ENCODE measurements at regions not wholly inside any gene's neighbourhood (a gene's known extent, or its start where the extent isn't known, plus 50 kb on each side); places are given as distances from the start of the nearest gene placed in this dataset.

DNA sequence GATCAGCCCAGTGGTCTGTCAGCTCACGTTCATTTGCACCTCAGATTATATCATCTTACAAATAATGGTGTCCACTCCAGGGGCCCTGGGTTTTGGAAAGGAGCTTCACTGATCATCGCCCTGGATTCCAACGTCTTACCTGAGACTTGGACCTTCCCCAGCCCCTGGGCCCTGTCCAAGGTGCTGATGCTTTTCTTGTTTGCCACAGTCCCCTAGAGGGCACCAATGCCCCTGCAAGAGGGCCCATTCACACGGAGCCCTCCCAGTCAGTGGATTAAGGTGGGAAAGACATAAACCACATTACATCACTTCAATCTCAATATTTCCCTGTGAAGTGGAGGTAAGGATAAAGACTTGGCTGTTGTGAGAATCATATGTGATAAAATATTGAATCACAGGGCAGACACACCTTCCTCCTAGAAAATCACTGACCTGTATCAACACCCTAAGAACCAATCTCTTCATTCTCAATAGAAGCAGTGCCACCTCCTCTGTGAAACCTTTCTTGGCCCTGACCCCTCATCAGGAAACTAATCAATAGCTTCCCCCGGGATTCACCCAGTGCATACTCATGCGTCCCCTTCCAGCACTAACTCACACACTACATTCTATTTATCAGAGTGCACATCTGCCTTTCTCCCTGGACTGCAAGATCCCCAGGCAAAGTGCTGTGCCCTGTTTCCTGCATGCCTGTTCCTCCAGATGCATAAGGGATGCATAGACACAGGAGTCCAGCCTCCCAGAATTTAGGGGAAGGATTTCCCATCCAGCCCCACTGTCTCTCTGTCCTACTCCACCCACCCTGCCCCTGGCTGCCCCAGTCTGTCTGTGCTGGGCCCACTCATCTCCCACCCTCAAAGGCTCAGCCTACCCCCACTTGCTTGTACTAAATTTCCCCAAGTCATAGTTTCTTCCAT is 167.0 kb downstream of the BUD13 start (continued):
- TF ChIP-seq, protein P1, sequence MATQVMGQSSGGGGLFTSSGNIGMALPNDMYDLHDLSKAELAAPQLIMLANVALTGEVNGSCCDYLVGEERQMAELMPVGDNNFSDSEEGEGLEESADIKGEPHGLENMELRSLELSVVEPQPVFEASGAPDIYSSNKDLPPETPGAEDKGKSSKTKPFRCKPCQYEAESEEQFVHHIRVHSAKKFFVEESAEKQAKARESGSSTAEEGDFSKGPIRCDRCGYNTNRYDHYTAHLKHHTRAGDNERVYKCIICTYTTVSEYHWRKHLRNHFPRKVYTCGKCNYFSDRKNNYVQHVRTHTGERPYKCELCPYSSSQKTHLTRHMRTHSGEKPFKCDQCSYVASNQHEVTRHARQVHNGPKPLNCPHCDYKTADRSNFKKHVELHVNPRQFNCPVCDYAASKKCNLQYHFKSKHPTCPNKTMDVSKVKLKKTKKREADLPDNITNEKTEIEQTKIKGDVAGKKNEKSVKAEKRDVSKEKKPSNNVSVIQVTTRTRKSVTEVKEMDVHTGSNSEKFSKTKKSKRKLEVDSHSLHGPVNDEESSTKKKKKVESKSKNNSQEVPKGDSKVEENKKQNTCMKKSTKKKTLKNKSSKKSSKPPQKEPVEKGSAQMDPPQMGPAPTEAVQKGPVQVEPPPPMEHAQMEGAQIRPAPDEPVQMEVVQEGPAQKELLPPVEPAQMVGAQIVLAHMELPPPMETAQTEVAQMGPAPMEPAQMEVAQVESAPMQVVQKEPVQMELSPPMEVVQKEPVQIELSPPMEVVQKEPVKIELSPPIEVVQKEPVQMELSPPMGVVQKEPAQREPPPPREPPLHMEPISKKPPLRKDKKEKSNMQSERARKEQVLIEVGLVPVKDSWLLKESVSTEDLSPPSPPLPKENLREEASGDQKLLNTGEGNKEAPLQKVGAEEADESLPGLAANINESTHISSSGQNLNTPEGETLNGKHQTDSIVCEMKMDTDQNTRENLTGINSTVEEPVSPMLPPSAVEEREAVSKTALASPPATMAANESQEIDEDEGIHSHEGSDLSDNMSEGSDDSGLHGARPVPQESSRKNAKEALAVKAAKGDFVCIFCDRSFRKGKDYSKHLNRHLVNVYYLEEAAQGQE (IDR thresholded peaks at IDR 0.05) = peak; percentile 95

DNA sequence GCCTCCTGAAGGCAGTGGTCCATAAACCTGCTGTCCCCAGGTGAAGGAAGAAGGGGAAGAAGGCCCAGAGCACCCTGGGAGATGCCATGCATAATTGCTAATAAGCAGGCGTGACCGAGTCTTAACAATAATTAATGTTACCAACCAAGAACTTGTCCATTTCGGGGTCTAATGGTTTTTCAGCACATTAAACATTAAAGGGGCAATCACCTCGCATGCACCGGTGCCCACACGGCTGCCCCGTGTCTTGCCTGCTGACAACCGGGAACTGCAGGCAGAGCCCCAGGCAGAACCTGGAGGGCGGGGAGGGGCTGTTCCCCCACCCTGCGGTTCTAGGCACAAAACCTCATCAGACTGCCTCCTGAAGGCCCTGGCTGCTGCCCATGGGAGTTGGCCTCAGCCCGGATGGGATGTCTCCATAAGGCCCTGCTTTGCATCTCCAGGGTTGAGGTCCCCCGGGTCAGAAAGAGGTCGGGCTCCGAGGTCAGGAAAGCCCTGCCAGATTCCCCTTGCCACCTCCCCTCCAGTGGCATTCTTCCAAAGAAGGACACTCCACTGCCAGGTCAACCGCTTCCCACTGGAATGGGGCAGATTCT is 169.0 kb downstream of the BUD13 start:
- ChIA-PET CTCF (no interaction called here), POLR2A (no interaction called here)
- no peak for ATAC-seq
- H3K4me1 ChIP-seq = 0 out of 3 replicates have a peak, but pooled peaks cover 3% of the 10 kb centered on the region
- H3K27ac ChIP-seq = no peak overlapping the region
- FAIRE-seq = no peak
- 27% methylated on average over 12 of the region's 15 CpGs for WGBS (ENCODE audit: missing lambda C conversion rate)
- no peak overlapping the region for H3K4me3 ChIP-seq
- H3K4me2 ChIP-seq = no peak overlapping the region
- no peak for DNase-seq (ENCODE audit: low read depth in 1 of 2, low spot score in 1 of 2)
- TF ChIP-seq POLR2A (IDR thresholded peaks at IDR 0.05; ENCODE audit: low read length) = no peak
- no peak for TF ChIP-seq JUNB (IDR thresholded peaks at IDR 0.05)
- TF ChIP-seq RNF2 (IDR thresholded peaks at IDR 0.05; ENCODE audit: borderline replicate concordance, low read depth) = no peak
- no peak for TF ChIP-seq PHF8 (IDR thresholded peaks at IDR 0.05; ENCODE audit: borderline replicate concordance, low read depth)
- TF ChIP-seq, protein P2, sequence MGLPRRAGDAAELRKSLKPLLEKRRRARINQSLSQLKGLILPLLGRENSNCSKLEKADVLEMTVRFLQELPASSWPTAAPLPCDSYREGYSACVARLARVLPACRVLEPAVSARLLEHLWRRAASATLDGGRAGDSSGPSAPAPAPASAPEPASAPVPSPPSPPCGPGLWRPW (IDR thresholded peaks at IDR 0.05) = no peak
- TF ChIP-seq, protein P1 (IDR thresholded peaks at IDR 0.05) = no peak
- no peak for TF ChIP-seq NPAS2 (CRISPR knock-in tag; IDR thresholded peaks at IDR 0.05; ENCODE audit: borderline replicate concordance)
- no peak for TF ChIP-seq EP300 (IDR thresholded peaks at IDR 0.05)
- no peaks in the 10 kb centered on the region for H3K9me3 ChIP-seq

DNA sequence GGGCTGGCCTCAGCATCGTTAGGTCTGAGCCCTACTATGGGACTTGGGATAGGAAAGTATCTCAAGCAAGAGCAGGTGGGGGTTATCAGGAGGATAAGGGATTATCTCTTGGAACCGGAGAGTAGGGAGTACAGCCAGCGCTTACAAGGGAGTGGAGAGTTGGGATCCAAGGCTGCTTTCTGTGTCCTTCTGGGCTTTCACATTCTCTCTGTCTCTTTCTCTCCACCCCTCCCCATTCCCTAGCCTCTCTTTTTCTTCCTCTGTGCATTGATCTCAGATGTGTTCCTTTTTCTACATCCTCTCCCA is 170.2 kb downstream of the BUD13 start:
- DNase-seq (ENCODE audit: low read depth in 1 of 2, low spot score in 1 of 2) (no peak), ATAC-seq (no peak), FAIRE-seq (no peak)
- Histone ChIP-seq H3K27ac (no peak overlapping the region), H3K4me3 (no peak overlapping the region), H3K4me1 (0 out of 3 replicates have a peak, but pooled peaks cover 3% of the 10 kb centered on the region), H3K4me2 (no peak overlapping the region), H3K9me3 (no peaks in the 10 kb centered on the region)
- ChIA-PET CTCF (no interaction called here), POLR2A (no interaction called here)
- WGBS (ENCODE audit: missing lambda C conversion rate) = 73% methylated on average over 3 of the region's 3 CpGs
- TF ChIP-seq, protein P1 (IDR thresholded peaks at IDR 0.05) = no peak
- TF ChIP-seq NR3C1 (IDR thresholded peaks at IDR 0.05) (no peak), FOSB (CRISPR knock-in tag; IDR thresholded peaks at IDR 0.05) (no peak), KDM5A (IDR thresholded peaks at IDR 0.05) (no peak), EHF (CRISPR knock-in tag; IDR thresholded peaks at IDR 0.05) (no peak), SREBF2 (IDR thresholded peaks at IDR 0.05) (no peak), JUNB (IDR thresholded peaks at IDR 0.05) (no peak), FOSL2 (IDR thresholded peaks at IDR 0.05) (no peak), FOSL2 (CRISPR knock-in tag; IDR thresholded peaks at IDR 0.05) (no peak), FOXS1 (CRISPR knock-in tag; IDR thresholded peaks at IDR 0.05) (no peak), JUN (IDR thresholded peaks at IDR 0.05) (no peak), CEBPB (IDR thresholded peaks at IDR 0.05) (no peak), NFE2L2 (conservative IDR thresholded peaks at IDR 0.05; ENCODE audit: low read length) (no peak)
- TF ChIP-seq, protein P3, sequence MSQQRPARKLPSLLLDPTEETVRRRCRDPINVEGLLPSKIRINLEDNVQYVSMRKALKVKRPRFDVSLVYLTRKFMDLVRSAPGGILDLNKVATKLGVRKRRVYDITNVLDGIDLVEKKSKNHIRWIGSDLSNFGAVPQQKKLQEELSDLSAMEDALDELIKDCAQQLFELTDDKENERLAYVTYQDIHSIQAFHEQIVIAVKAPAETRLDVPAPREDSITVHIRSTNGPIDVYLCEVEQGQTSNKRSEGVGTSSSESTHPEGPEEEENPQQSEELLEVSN (IDR thresholded peaks at IDR 0.05; ENCODE audit: borderline replicate concordance, low read depth) = no peak
- TF ChIP-seq, protein P4, sequence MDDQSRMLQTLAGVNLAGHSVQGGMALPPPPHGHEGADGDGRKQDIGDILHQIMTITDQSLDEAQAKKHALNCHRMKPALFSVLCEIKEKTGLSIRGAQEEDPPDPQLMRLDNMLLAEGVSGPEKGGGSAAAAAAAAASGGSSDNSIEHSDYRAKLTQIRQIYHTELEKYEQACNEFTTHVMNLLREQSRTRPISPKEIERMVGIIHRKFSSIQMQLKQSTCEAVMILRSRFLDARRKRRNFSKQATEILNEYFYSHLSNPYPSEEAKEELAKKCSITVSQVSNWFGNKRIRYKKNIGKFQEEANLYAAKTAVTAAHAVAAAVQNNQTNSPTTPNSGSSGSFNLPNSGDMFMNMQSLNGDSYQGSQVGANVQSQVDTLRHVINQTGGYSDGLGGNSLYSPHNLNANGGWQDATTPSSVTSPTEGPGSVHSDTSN (IDR thresholded peaks at IDR 0.05) = no peak
